WI38 (cell line): ENCODE measurements at regions not wholly inside any gene's neighbourhood (a gene's known extent, or its start where the extent isn't known, plus 50 kb on each side); places are given as distances from the start of the nearest gene placed in this dataset.

Source experiments
- H3K4me3 ChIP-seq: 2 replicates; pipeline ENCODE4 v1.5.1; 2011; ENCODE audit warnings: low read depth, mild to moderate bottlenecking, control low read depth, low read length
- CTCF ChIP-seq: IDR thresholded peaks from 2 replicates; pipeline ENCODE4 v1.5.1; 2012; ENCODE audit warnings: low read depth, mild to moderate bottlenecking, control low read depth, low read length

GRCh38 chr6:92752114-92752513 lies 667.2 kb downstream of the EPHA7 start:
- H3K4me3 ChIP-seq = no peak overlapping the region
- TF ChIP-seq CTCF = no peak

- TF ChIP-seq CTCF = no peak
- H3K4me3 ChIP-seq = no peak overlapping the region
Measured at GRCh38 chr6:92748131-92748530, 671.2 kb downstream of the EPHA7 start.

GRCh38 chr6:92737983-92738382 lies 681.4 kb downstream of the EPHA7 start:
- no peak overlapping the region for H3K4me3 ChIP-seq
- TF ChIP-seq CTCF = no peak

DNA sequence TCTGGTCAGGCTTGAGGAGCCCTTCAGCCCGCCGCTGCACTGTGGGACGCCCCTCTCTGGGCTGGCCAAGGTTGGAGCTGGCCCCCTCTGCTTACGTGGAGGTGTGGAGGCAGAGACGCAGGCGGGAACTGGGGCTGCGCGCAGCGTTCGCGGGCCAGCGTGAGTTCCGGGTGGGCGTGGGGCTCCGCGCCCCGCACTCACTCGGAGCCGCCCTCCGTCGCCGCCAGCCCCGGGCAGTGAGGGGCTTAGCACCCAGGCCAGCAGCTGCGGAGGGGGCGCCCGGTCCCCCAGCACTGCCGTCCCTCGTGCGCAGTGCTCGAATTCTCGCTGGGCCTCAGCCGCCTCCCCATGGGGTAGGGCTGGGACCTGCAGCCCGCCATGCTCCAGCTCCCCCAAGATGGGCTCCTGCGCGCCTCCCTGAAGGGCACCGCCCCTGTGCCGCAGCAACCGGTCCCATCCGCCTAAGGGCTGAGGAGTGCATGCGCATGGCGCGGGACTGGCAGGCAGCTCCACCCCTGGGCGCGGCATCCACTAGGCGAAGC lies 695.9 kb downstream of the EPHA7 start:
- no peak for TF ChIP-seq CTCF
- no peak overlapping the region for H3K4me3 ChIP-seq

DNA sequence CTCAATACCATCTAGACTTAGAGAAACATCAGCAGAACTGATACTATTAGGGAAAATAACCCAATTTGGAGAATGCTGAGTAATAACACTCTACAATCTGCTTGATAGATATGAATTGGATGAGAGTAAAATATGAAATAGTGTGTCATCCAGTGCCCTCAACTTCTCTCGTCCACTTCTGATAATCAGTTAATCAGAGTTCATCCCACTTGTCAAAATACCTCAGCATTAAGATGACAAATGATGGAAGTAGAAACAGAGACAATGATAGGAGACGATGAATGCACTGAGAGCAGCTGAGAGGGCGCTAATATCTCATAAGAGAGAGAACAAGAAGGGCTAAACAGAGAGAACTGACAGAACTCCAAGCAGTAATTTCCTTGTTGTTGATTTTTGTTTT lies 699.6 kb downstream of the EPHA7 start:
- no peak overlapping the region for H3K4me3 ChIP-seq
- no peak for TF ChIP-seq CTCF

DNA sequence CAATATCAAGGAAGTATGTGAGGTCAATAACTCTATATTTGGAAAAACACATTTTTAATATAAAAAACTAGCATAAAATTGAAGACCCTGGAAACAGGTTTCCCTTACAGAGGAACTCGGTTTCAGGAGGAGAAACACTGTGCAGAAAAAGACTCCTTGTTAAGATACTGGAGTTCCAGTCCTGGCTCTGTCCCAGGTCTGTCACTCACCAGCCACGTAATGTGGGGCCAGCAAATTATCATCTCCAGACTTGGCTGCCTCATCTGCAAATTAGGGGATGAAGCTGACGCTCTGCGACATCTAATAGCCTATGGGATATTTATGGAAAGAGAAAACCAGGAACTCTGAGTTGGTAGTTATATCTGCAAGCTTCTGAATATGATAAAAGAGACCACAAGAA lies 702.7 kb downstream of the EPHA7 start:
- no peak for TF ChIP-seq CTCF
- no peak overlapping the region for H3K4me3 ChIP-seq

GRCh38 chr6:92715991-92716390 lies 703.4 kb downstream of the EPHA7 start:
- TF ChIP-seq CTCF = no peak
- no peak overlapping the region for H3K4me3 ChIP-seq
